IPS-18a (cell line): ENCODE measurements at regions not wholly inside any gene's neighbourhood (a gene's known extent, or its start where the extent isn't known, plus 50 kb on each side); places are given as distances from the start of the nearest gene placed in this dataset.

Experiments
- H3K27ac ChIP-seq: one replicate; pipeline ENCODE4 v1.5.1; 2013; ENCODE audit warnings: low read length
- H3K27me3 ChIP-seq: one replicate; pipeline ENCODE4 v1.6.1; 2013; ENCODE audit warnings: mild to moderate bottlenecking, low read length; ENCODE audit not compliant: control insufficient read depth, insufficient read depth
- H3K36me3 ChIP-seq: one replicate; pipeline ENCODE4 v1.6.1; 2013; ENCODE audit warnings: low read depth, low read length; ENCODE audit not compliant: control insufficient read depth
- H3K4me1 ChIP-seq: one replicate; pipeline ENCODE4 v1.6.1; 2013; ENCODE audit warnings: low read depth, low read length; ENCODE audit not compliant: control insufficient read depth
- H3K4me3 ChIP-seq: one replicate; pipeline ENCODE4 v1.5.1; 2013; ENCODE audit warnings: low read length
- H3K9ac ChIP-seq: one replicate; pipeline ENCODE4 v1.6.1; 2013; ENCODE audit warnings: mild to moderate bottlenecking, low read length, moderate library complexity
- H3K9me3 ChIP-seq: one replicate; pipeline ENCODE4 v1.6.1; 2013; ENCODE audit warnings: low read depth, low read length; ENCODE audit not compliant: control insufficient read depth

DNA sequence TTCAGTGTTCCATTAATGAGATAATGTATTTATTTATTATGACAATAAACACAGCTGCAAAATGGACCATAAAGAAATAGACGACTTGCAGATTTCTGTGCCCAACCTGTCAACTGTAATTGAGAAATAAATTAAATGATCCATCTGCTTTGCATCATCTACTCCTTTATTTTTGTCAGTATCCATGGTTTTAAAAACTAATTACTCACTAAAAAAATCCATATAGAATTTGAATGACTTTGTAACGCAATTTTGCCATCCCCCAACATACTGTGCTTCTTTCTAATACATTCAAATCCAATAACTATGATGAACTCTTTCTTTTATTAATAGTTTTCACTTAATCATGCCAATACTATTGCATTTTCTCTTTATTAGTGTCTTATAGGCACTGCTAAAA is 388.5 kb upstream of the SORCS1 start:
- H3K4me3 ChIP-seq: no peak overlapping the region
- no peaks in the 10 kb centered on the region for H3K27me3 ChIP-seq
- no peaks in the 10 kb centered on the region for H3K9me3 ChIP-seq
- peaks cover 11% of the 10 kb centered on the region for H3K4me1 ChIP-seq
- H3K36me3 ChIP-seq: no peaks in the 10 kb centered on the region
- no peak overlapping the region for H3K9ac ChIP-seq
- no peak overlapping the region for H3K27ac ChIP-seq

DNA sequence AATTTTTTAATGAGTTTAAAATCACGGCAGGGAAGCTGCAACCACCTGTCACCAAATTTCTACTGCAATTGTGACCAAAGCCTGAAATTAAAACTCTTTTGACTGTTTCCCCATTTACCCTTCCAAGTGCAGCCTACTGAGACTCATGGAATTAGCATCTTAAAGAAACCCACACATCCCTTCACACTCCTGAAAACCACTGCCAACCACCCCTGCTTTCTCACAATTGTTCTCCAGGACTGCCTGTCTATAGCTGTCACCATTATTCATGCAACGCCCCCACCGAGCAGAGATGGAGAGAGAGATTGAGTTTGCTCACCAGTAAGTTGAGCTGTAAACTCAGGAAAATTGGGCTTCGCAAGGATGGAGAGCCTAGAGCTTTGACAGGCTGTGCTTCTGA is 383.8 kb upstream of the SORCS1 start:
- Histone ChIP-seq H3K27me3 (no peaks in the 10 kb centered on the region), H3K4me3 (peak overlapping the region; percentile 1), H3K9ac (no peak overlapping the region), H3K27ac (no peak overlapping the region), H3K36me3 (no peaks in the 10 kb centered on the region), H3K4me1 (peaks cover 21% of the 10 kb centered on the region), H3K9me3 (no peaks in the 10 kb centered on the region)

DNA sequence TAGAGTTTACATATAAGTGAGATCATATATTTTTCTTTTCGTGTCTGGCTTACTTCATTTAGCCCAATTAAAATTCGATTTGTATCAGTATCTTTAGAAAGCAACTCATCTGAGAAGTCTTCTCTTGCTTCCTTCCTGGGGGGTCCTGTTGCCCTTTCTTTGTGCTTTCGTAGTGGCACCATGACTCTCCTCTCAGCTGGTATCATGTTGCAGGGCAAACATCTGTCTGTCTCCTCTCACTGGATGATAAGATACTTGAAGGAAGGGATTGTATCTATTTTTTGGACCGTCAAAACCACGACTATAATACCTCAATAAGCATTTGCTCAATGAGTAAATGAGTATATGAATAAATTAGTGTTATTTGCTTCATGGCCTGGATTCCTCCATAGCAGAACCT is 382.5 kb upstream of the SORCS1 start:
- H3K27ac ChIP-seq: no peak overlapping the region
- no peak overlapping the region for H3K4me3 ChIP-seq
- no peaks in the 10 kb centered on the region for H3K36me3 ChIP-seq
- no peak overlapping the region for H3K9ac ChIP-seq
- no peaks in the 10 kb centered on the region for H3K27me3 ChIP-seq
- H3K4me1 ChIP-seq: peaks cover 29% of the 10 kb centered on the region
- H3K9me3 ChIP-seq: no peaks in the 10 kb centered on the region

DNA sequence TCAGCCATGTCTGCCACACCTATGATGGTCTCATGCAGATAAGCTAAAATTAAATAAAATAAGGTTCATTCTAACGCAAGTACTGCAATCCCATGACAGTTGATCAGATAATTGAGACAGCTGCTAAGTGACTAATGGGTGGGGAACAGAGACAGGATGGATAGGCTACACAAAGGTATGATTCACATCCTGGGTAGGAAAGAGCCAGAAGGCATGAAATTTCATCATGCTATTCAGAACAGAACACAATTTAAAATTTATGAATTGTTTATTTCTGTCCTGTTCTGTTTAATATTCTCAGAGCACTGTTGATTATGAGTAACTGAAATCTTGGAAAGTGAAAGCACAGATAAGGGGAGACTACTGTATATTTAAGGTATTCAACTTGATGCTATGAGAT is 381.8 kb upstream of the SORCS1 start:
- no peaks in the 10 kb centered on the region for H3K9me3 ChIP-seq
- no peak overlapping the region for H3K27ac ChIP-seq
- H3K36me3 ChIP-seq: no peaks in the 10 kb centered on the region
- no peak overlapping the region for H3K9ac ChIP-seq
- H3K27me3 ChIP-seq: no peaks in the 10 kb centered on the region
- peaks cover 29% of the 10 kb centered on the region for H3K4me1 ChIP-seq
- no peak overlapping the region for H3K4me3 ChIP-seq

DNA sequence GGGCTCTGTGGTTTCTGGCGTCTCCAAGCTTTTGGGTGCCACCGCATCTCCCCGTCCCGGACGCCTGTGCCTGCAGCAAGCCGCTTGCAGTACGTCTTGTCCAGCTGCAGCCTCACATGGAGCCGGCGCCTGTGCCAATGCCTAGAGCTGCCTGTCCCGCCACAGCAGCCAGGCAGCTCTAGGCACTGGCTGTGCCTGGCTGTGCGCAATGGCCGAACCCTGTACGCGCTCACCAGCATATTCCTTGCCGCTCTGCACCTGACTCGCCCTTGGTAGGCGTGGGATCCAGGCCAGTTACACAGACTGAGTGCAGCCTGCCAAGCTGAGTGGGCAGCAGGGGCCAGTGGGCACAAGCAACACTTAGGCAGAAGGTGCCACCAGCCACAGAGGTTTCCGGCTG is 381.2 kb upstream of the SORCS1 start:
- no peaks in the 10 kb centered on the region for H3K36me3 ChIP-seq

DNA sequence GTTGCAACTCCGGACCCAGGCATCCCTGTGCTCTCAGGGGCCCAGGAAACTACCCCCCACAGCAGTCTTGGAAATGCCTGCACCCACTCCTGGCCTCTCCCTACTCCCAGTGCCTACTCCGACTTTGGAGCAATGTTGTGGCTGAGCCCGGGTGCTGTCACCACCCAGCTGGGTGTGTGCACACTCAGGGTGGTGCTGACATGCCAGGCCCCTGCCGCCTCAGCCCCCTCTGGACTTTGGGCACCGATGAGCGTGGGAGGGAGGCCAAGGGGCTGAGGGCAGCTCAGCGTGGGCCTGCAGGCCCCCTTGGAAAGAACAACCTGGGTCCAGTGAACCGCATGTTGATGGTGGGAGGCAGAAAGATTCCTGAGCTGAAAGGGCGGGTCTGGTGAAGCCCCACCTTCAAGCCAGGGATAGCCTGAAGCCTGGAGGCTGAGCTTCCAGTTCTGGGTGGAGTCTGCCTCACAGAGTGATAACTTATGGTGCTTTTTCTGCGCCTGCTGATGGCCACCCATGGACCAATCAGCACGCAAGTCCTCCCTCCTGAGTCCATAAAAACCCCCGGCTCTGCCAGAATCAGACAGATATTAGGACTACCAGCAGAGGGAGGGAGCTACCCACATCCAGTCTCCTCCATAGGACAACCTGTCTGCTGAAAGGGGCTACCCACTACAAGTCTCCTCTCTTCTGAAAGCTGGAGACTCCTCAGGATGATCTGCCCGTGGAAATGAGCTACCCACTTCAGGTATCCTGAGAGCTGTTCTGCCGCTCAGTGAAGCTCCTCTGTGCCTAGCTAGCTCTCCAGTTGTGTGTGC is 380.4 kb upstream of the SORCS1 start:
- Histone ChIP-seq H3K9me3 (no peaks in the 10 kb centered on the region), H3K9ac (no peak overlapping the region), H3K27ac (no peak overlapping the region), H3K4me3 (no peak overlapping the region), H3K4me1 (peaks cover 29% of the 10 kb centered on the region), H3K27me3 (no peaks in the 10 kb centered on the region), H3K36me3 (no peaks in the 10 kb centered on the region)

More for the DNA sequence above, 381.2 kb upstream of the SORCS1 start:
- Histone ChIP-seq H3K4me3 (no peak overlapping the region), H3K9me3 (no peaks in the 10 kb centered on the region), H3K27ac (no peak overlapping the region), H3K4me1 (peaks cover 29% of the 10 kb centered on the region), H3K27me3 (no peaks in the 10 kb centered on the region), H3K9ac (no peak overlapping the region)

DNA sequence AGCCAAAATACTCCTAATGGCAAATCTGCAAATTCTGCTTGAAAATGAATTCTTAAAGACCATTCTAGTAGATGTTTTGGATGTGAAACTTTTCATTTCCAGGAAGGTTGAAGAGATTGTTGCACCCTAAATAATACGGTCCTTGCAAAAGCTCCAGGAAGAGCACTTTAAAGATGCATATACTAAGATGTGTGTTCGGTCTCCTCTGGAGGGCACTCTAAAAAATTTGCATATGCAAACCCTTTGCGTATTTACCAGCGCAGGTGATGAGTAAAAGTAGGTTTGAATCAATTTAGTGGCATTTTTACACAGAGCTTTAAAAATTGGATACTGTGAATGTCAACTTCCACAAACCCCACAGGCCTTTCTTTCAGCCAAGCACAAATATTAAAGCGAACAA is 378.1 kb upstream of the SORCS1 start:
- no peak overlapping the region for H3K9ac ChIP-seq

DNA sequence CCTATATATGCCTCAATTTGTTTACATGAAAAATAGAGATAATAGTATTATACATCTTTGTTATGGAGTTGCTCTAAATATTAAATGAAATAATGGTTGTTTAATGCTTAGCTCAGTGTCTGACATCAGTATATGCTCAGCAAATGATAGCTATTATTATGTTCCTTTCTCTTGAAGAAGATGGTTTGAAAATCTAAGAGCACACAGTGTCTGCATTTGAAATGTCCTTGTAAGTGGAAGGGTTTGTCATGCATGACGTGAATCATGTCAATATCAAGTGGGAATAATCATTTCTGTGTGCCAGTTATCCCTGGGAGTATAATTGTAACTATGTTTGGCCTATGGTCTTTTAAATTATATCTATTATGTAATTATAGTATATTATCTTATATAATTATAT is 377.5 kb upstream of the SORCS1 start:
- no peaks in the 10 kb centered on the region for H3K27me3 ChIP-seq
- no peak overlapping the region for H3K27ac ChIP-seq
- peaks cover 10% of the 10 kb centered on the region for H3K4me1 ChIP-seq
- no peak overlapping the region for H3K9ac ChIP-seq
- no peak overlapping the region for H3K4me3 ChIP-seq
- H3K36me3 ChIP-seq: no peaks in the 10 kb centered on the region
- no peaks in the 10 kb centered on the region for H3K9me3 ChIP-seq

More for the DNA sequence above, 378.1 kb upstream of the SORCS1 start:
- H3K27ac ChIP-seq: no peak overlapping the region
- no peak overlapping the region for H3K4me3 ChIP-seq
- peaks cover 14% of the 10 kb centered on the region for H3K4me1 ChIP-seq
- H3K27me3 ChIP-seq: no peaks in the 10 kb centered on the region
- H3K9me3 ChIP-seq: no peaks in the 10 kb centered on the region
- H3K36me3 ChIP-seq: no peaks in the 10 kb centered on the region

DNA sequence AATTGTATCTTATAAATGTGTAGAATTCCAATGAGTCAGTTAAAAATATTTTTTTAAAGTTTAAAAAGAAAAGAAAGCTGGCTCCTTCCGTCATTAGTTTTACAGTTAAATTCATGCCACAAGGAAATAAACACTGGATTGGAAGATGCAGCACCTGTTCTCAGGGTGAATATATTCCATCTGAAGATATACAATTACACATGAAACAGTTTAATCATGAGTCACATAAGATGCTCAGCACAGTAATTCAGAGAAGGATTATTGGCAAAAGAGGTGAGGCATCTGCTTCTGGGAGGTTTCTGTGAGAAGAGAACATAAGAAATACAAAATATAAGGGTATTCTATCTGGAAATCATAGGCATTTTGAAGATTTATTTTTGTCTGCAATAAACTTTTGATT is 376.5 kb upstream of the SORCS1 start:
- Histone ChIP-seq H3K27ac (no peak overlapping the region), H3K27me3 (no peaks in the 10 kb centered on the region), H3K36me3 (no peaks in the 10 kb centered on the region), H3K9me3 (no peaks in the 10 kb centered on the region), H3K4me3 (no peak overlapping the region), H3K4me1 (peaks cover 8% of the 10 kb centered on the region), H3K9ac (no peak overlapping the region)

DNA sequence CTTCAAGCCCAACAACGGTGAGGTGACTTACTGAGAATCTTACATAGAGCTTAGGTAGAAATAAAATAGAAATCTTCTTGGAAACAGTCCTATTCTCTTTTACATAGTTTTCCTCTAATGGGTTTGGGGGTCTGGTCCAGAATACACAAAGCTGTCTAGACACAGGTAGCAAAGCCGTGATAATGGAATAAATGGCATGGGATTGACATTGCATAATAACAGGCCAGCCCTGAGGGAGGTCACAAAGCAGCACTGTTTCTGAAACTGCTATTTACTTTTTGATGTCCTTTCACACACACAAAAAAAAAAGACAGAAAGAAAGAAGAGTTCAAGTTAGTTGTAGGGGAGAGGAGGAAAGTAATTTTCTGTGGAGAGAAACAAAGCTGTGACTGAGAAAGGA is 364.8 kb upstream of the SORCS1 start:
- H3K27ac ChIP-seq: no peak overlapping the region
- no peak overlapping the region for H3K9ac ChIP-seq
- no peaks in the 10 kb centered on the region for H3K27me3 ChIP-seq
- H3K36me3 ChIP-seq: no peaks in the 10 kb centered on the region
- H3K4me1 ChIP-seq: peaks cover 4% of the 10 kb centered on the region
- H3K4me3 ChIP-seq: no peak overlapping the region
- no peaks in the 10 kb centered on the region for H3K9me3 ChIP-seq

DNA sequence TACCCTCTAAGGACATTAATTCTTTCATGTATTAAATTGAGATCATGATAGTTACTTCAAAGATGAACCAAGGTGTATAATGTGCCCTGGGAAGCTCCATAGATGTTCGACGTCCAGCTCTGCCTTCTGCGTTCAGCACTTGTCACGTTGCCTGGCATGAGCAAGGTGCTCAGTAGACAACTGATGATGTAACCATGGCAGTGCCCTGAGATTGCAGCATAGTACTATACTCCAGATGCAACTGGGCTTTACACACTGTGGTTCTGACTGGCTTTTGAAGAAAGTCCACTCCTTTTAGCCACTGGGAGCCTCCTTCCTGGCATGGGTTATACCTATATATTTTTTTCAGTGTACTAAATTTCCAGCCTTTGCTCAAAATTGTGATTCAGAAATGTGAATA is 355.8 kb upstream of the SORCS1 start:
- Histone ChIP-seq H3K4me1 (no peaks in the 10 kb centered on the region), H3K9ac (no peak overlapping the region), H3K27me3 (no peaks in the 10 kb centered on the region), H3K36me3 (no peaks in the 10 kb centered on the region), H3K9me3 (no peaks in the 10 kb centered on the region), H3K4me3 (no peak overlapping the region), H3K27ac (no peak overlapping the region)

DNA sequence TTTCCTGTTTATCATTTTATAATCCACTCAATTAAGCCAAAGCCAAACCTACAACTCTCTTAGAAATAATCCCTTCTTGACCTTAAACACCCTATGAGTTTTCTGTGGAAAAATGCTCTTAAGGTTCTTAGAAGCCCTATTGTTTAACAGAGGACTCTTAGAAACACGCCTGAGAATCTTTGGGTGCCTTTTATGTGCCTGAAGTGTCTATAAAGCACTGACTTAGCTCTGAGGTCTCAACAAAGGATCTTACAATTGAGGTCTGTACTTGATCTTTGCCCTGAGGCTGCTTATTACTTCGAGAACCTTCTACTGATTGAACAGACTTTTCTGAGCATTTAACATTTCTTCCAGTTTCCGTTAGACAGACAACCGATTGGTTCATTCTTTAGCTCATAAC is 353.3 kb upstream of the SORCS1 start:
- H3K9me3 ChIP-seq: no peaks in the 10 kb centered on the region
- no peak overlapping the region for H3K27ac ChIP-seq
- H3K4me3 ChIP-seq: no peak overlapping the region
- H3K9ac ChIP-seq: no peak overlapping the region
- no peaks in the 10 kb centered on the region for H3K27me3 ChIP-seq
- H3K36me3 ChIP-seq: no peaks in the 10 kb centered on the region
- no peaks in the 10 kb centered on the region for H3K4me1 ChIP-seq
